IMR-90 (cell line): ENCODE measurements at regions not wholly inside any gene's neighbourhood (a gene's known extent, or its start where the extent isn't known, plus 50 kb on each side); places are given as distances from the start of the nearest gene placed in this dataset.

Source experiments
- ATAC-seq: fragments of 200-7000 bp; cut with Tn5 transposase; 2 replicates; pipeline ENCODE4 v1.9.1; 2020; ENCODE audit warnings: low read depth, mild to moderate bottlenecking, moderate library complexity
- BruUV-seq: library from RNA; stranded (reverse); fragments of 400-500 nt; replicated peaks from 2 replicates; lab custom pipeline; 2021; lab: Mats Ljungman, UMichigan
- CTCF ChIA-PET: fragments of 300-600 bp; formaldehyde crosslinking; extraction: SDS; loops from one replicate; lab custom pipeline; 2021; ENCODE audit warnings: antibody characterized with exemption; lab: Yijun Ruan, JAX
- POLR2A ChIA-PET: fragments of 300-600 bp; sonication (Branson Sonifier 250); formaldehyde crosslinking; loops from one replicate; lab custom pipeline; 2022; ENCODE audit warnings: antibody characterized with exemption; ENCODE audit not compliant: unreplicated experiment; lab: Charles Lee
- DNase-seq: peaks from one replicate; pipeline ENCODE4 v3.0.0; 2013
- H2AFZ ChIP-seq: replicated peaks from 2 replicates; pipeline ENCODE3; 2013; ENCODE audit warnings: low read length, mild to moderate bottlenecking; ENCODE audit not compliant: poor library complexity
- H2AK5ac ChIP-seq: 2 replicates; pipeline ENCODE4 v1.6.1; 2013; ENCODE audit warnings: low read depth, low read length, inconsistent platforms
- H2AK9ac ChIP-seq: replicated peaks from 2 replicates; pipeline ENCODE3; 2013; ENCODE audit warnings: mild to moderate bottlenecking, low read depth, low read length, moderate library complexity; ENCODE audit not compliant: poor library complexity
- H2BK120ac ChIP-seq: 2 replicates; pipeline ENCODE4 v1.6.1; 2013; ENCODE audit warnings: low read depth, low read length, inconsistent platforms
- H2BK15ac ChIP-seq: 3 replicates; pipeline ENCODE4 v1.6.1; 2013; ENCODE audit warnings: low read depth, low read length, inconsistent platforms
- H2BK20ac ChIP-seq: 2 replicates; pipeline ENCODE4 v1.6.1; 2013; ENCODE audit warnings: low read depth, mild to moderate bottlenecking, inconsistent platforms, low read length, moderate library complexity
- H2BK5ac ChIP-seq: 2 replicates; pipeline ENCODE4 v1.6.1; 2013; ENCODE audit warnings: mild to moderate bottlenecking, low read depth, low read length, inconsistent platforms; ENCODE audit not compliant: poor library complexity, severe bottlenecking
- H3K14ac ChIP-seq: replicated peaks from 2 replicates; pipeline ENCODE4 v1.6.1; 2013; ENCODE audit warnings: low read depth, low read length, inconsistent platforms
- H3K18ac ChIP-seq: 2 replicates; pipeline ENCODE4 v1.6.1; 2013; ENCODE audit warnings: low read depth, low read length, control low read depth
- H3K23ac ChIP-seq: 2 replicates; pipeline ENCODE4 v1.6.1; 2013; ENCODE audit warnings: low read depth, low read length, inconsistent platforms
- H3K27ac ChIP-seq: 2 replicates; pipeline ENCODE4 v1.5.1; 2013; ENCODE audit warnings: mild to moderate bottlenecking, control low read depth, low read length; ENCODE audit not compliant: insufficient read depth
- H3K27me3 ChIP-seq: 2 replicates; pipeline ENCODE4 v1.6.1; 2013; ENCODE audit warnings: low read length; ENCODE audit not compliant: control insufficient read depth, insufficient read depth
- H3K36me3 ChIP-seq: 2 replicates; pipeline ENCODE4 v1.6.1; 2013; ENCODE audit warnings: low read length, mixed read lengths; ENCODE audit not compliant: control insufficient read depth, insufficient read depth
- H3K4ac ChIP-seq: 2 replicates; pipeline ENCODE4 v1.6.1; 2013; ENCODE audit warnings: low read depth, low read length, inconsistent platforms
- H3K4me1 ChIP-seq: 2 replicates; pipeline ENCODE4 v1.6.1; 2013; ENCODE audit warnings: low read length, mixed read lengths; ENCODE audit not compliant: control insufficient read depth, insufficient read depth
- H3K4me2 ChIP-seq: 2 replicates; pipeline ENCODE4 v1.6.1; 2013; ENCODE audit warnings: low read depth, mild to moderate bottlenecking, control low read depth, low read length, moderate library complexity
- H3K4me3 ChIP-seq: 2 replicates; pipeline ENCODE4 v1.5.1; 2013; ENCODE audit warnings: low read depth, mild to moderate bottlenecking, control low read depth, low read length, moderate library complexity; ENCODE audit not compliant: insufficient read depth
- H3K56ac ChIP-seq: 2 replicates; pipeline ENCODE4 v1.6.1; 2013; ENCODE audit warnings: low read length, inconsistent platforms; ENCODE audit not compliant: insufficient read depth; ENCODE audit errors: extremely low read depth
- H3K79me1 ChIP-seq, 2 experiments: 2 replicates each; pipeline ENCODE4 v1.6.1; 2013; ENCODE audit warnings: low read length in 2 of 2, inconsistent platforms in 1 of 2, low read depth in 1 of 2
- H3K9ac ChIP-seq: 2 replicates; pipeline ENCODE4 v1.6.1; 2013; ENCODE audit warnings: low read depth, low read length, control low read depth
- H3K9me1 ChIP-seq: 2 replicates; pipeline ENCODE4 v1.6.1; 2013; ENCODE audit warnings: low read length, inconsistent platforms; ENCODE audit not compliant: insufficient read depth
- H3K9me3 ChIP-seq: 2 replicates; pipeline ENCODE4 v1.6.1; 2013; ENCODE audit warnings: low read length; ENCODE audit not compliant: control insufficient read depth, insufficient read depth
- H4K20me1 ChIP-seq: 2 replicates; pipeline ENCODE4 v1.6.1; 2013; ENCODE audit warnings: low read length, inconsistent platforms; ENCODE audit not compliant: insufficient read depth
- H4K5ac ChIP-seq: 2 replicates; pipeline ENCODE4 v1.6.1; 2013; ENCODE audit warnings: mild to moderate bottlenecking, low read depth, low read length, control low read depth
- H4K8ac ChIP-seq, 2 experiments: 2 replicates each; pipeline ENCODE4 v1.6.1; 2013; ENCODE audit warnings: low read depth in 2 of 2, low read length in 2 of 2, control low read depth in 1 of 2, inconsistent platforms in 1 of 2
- H4K91ac ChIP-seq: 2 replicates; pipeline ENCODE4 v1.6.1; 2013; ENCODE audit warnings: low read depth, low read length, inconsistent platforms; ENCODE audit not compliant: insufficient read depth
- BHLHE40 ChIP-seq: fragments of 150-350 bp; IDR thresholded peaks from 2 replicates; pipeline ENCODE4 v1.6.1; 2016; ENCODE audit warnings: mild to moderate bottlenecking, low read depth, low read length
- CEBPB ChIP-seq: IDR thresholded peaks from 2 replicates; pipeline ENCODE4 v1.6.1; 2012; ENCODE audit warnings: low read depth, low read length, improper control_type of control experiment
- CHD1 ChIP-seq: IDR thresholded peaks from 2 replicates; pipeline ENCODE4 v1.6.1; 2012; ENCODE audit warnings: low read depth, low read length, improper control_type of control experiment
- CTCF ChIP-seq: conservative IDR thresholded peaks from 2 replicates; pipeline ENCODE4 v1.5.1; 2012; ENCODE audit warnings: mild to moderate bottlenecking, low read depth, low read length, improper control_type of control experiment
- ELK1 ChIP-seq: fragments of 150-350 bp; IDR thresholded peaks from 2 replicates; pipeline ENCODE4 v1.6.1; 2016; ENCODE audit warnings: low read depth, mild to moderate bottlenecking, low read length, moderate library complexity, borderline replicate concordance
- FOS ChIP-seq: fragments of 150-350 bp; IDR thresholded peaks from 2 replicates; pipeline ENCODE4 v1.6.1; 2016; ENCODE audit warnings: low read depth, low read length
- MAFK ChIP-seq: IDR thresholded peaks from 2 replicates; pipeline ENCODE4 v1.6.1; 2012; ENCODE audit warnings: low read depth, low read length, improper control_type of control experiment
- MAZ ChIP-seq: IDR thresholded peaks from 2 replicates; pipeline ENCODE4 v1.6.1; 2012; ENCODE audit warnings: low read depth, mild to moderate bottlenecking, low read length, improper control_type of control experiment, moderate library complexity, borderline replicate concordance
- MXI1 ChIP-seq: IDR thresholded peaks from 2 replicates; pipeline ENCODE4 v1.6.1; 2012; ENCODE audit warnings: low read depth, mild to moderate bottlenecking, low read length, moderate library complexity, borderline replicate concordance
- NFE2L2 ChIP-seq: fragments of 150-350 bp; IDR thresholded peaks from 2 replicates; pipeline ENCODE4 v1.6.1; 2016; ENCODE audit warnings: low read depth, mild to moderate bottlenecking, low read length
- POLR2A ChIP-seq: IDR thresholded peaks from 2 replicates; pipeline ENCODE4 v1.6.1; 2012; ENCODE audit warnings: mild to moderate bottlenecking, low read depth, low read length
- RAD21 ChIP-seq: IDR thresholded peaks from 2 replicates; pipeline ENCODE4 v1.6.1; 2012; ENCODE audit warnings: low read length, improper control_type of control experiment
- RCOR1 ChIP-seq: IDR thresholded peaks from 2 replicates; pipeline ENCODE4 v1.6.1; 2012; ENCODE audit warnings: mild to moderate bottlenecking, low read length, improper control_type of control experiment; ENCODE audit not compliant: insufficient replicate concordance
- RFX5 ChIP-seq: IDR thresholded peaks from 2 replicates; pipeline ENCODE4 v1.8.0; 2012; ENCODE audit warnings: low read depth, mild to moderate bottlenecking, low read length, moderate library complexity
- SMC3 ChIP-seq: fragments of 150-350 bp; IDR thresholded peaks from 2 replicates; pipeline ENCODE4 v1.6.1; 2016; ENCODE audit warnings: low read depth, mild to moderate bottlenecking, antibody characterized with exemption, low read length, moderate library complexity
- WGBS, 2 experiments: methylation state at CpG; one replicate each; pipeline versions ENCODE4 v1.1.5 to v1.1.7; 2013; ENCODE audit warnings: missing lambda C conversion rate in 2 of 2; ENCODE audit not compliant: insufficient read length in 1 of 2; ENCODE audit errors: extremely low coverage in 2 of 2; 5-methylcytosine and 5-hydroxymethylcytosine counted together
- dilution Hi-C: fragments of 300-500 bp; cut with HindIII; formaldehyde crosslinking; loops from one replicate; pipeline ENCODE4 v1.14.3; 2018; ENCODE audit warnings: low sequenced_read_pairs; ENCODE audit not compliant: unreplicated experiment
- in situ Hi-C: fragments of 300-500 bp; cut with MboI; formaldehyde crosslinking; loops from 3 replicates; pipeline ENCODE4 v1.14.3; 2019; ENCODE audit warnings: low sequenced_read_pairs, inconsistent platforms, mixed read lengths
- intact Hi-C: fragments of 100-400 bp; cut with micrococcal nuclease; formaldehyde crosslinking; loops from 2 replicates; pipeline ENCODE4 v1.10.0; 2022
- TF ChIP-seq, protein P1 (sequence below): fragments of 150-350 bp; IDR thresholded peaks from 2 replicates; pipeline ENCODE4 v1.6.1; 2017; ENCODE audit warnings: mild to moderate bottlenecking, antibody characterized with exemption, low read length, low read depth

- Histone ChIP-seq H3K79me1 (no peaks in the 10 kb centered on the region), H3K14ac (no peak overlapping the region), H3K23ac (no peak overlapping the region), H2BK15ac (no peak overlapping the region), H3K27me3 (no peaks in the 10 kb centered on the region), H3K9ac (no peak overlapping the region), H2BK20ac (no peak overlapping the region), H3K9me1 (no peaks in the 10 kb centered on the region), H3K4me3 (no peak overlapping the region), H3K4ac (no peak overlapping the region), H2BK120ac (no peak overlapping the region), H4K8ac (no peak overlapping the region), H3K18ac (no peak overlapping the region), H3K56ac (no peak overlapping the region), H4K20me1 (no peaks in the 10 kb centered on the region), H3K9me3 (peaks cover 3% of the 10 kb centered on the region; the same call in 1 of the 2 replicates), H3K27ac (no peak overlapping the region), H3K4me1 (no peaks in the 10 kb centered on the region), H4K91ac (no peak overlapping the region), H3K4me2 (no peak overlapping the region), H4K5ac (no peak overlapping the region), H2AK9ac (no peak overlapping the region), H2AFZ (no peak overlapping the region), H3K36me3 (no peaks in the 10 kb centered on the region), H2BK5ac (no peak overlapping the region), H2AK5ac (no peak overlapping the region)
- POLR2A ChIA-PET, result no interaction called here
- WGBS, 2 experiments, result no CpG with 5 or more reads among the region's 2 CpGs
- intact Hi-C loops, result no loop called here
- ATAC-seq (no peak), DNase-seq (no peak)
- CTCF ChIA-PET, result no interaction called here
- in situ Hi-C loops, result no loop called here
- no TSS peak for BruUV-seq
- TF ChIP-seq BHLHE40 (no peak), FOS (no peak), CHD1 (no peak), RCOR1 (no peak), POLR2A (no peak), MAZ (no peak), ELK1 (no peak), RFX5 (no peak), CTCF (no peak), CEBPB (no peak), SMC3 (no peak), MAFK (no peak), RAD21 (no peak), MXI1 (no peak), NFE2L2 (no peak)
- TF ChIP-seq, protein P1, sequence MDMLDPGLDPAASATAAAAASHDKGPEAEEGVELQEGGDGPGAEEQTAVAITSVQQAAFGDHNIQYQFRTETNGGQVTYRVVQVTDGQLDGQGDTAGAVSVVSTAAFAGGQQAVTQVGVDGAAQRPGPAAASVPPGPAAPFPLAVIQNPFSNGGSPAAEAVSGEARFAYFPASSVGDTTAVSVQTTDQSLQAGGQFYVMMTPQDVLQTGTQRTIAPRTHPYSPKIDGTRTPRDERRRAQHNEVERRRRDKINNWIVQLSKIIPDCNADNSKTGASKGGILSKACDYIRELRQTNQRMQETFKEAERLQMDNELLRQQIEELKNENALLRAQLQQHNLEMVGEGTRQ, result no peak
- dilution Hi-C loops, result no loop called here
Observed at GRCh38 chr10:83927166-83927565, 212.1 kb upstream of the GHITM start.
